HL-60 (cell line): ENCODE measurements at regions not wholly inside any gene's neighbourhood (a gene's known extent, or its start where the extent isn't known, plus 50 kb on each side); places are given as distances from the start of the nearest gene placed in this dataset.

Experiments used
- DNase-seq, 2 experiments: peaks; one replicate each; pipeline ENCODE4 v3.0.0-alpha.2; 2010 to 2020; ENCODE audit warnings: low read depth in 1 of 2, low spot score in 1 of 2
- H3K27ac ChIP-seq: fragments of 250-450 bp; sonication (Bioruptor Pico); replicated peaks from 2 replicates; pipeline ENCODE4 v1.5.1; 2020; ENCODE audit warnings: mild to moderate bottlenecking, moderate library complexity
- H3K27me3 ChIP-seq: fragments of 250-450 bp; sonication (Bioruptor Pico); 2 replicates; pipeline ENCODE4 v1.5.1; 2021; ENCODE audit warnings: mild to moderate bottlenecking, moderate library complexity; ENCODE audit not compliant: insufficient read depth, poor library complexity, severe bottlenecking
- H3K4me3 ChIP-seq: replicated peaks from 2 replicates; pipeline ENCODE4 v1.5.1; 2011; ENCODE audit warnings: mild to moderate bottlenecking, control low read depth, low read length; ENCODE audit not compliant: insufficient read depth
- GABPA ChIP-seq: IDR thresholded peaks from 2 replicates; pipeline ENCODE4 v1.6.1; 2012; ENCODE audit warnings: low read depth
- POLR2AphosphoS5 ChIP-seq: IDR thresholded peaks from 2 replicates; pipeline ENCODE4 v1.6.1; 2012; ENCODE audit warnings: low read depth
- REST ChIP-seq: IDR thresholded peaks from 2 replicates; pipeline ENCODE4 v1.6.1; 2012; ENCODE audit warnings: low read depth; ENCODE audit not compliant: insufficient replicate concordance
- SPI1 ChIP-seq: IDR thresholded peaks from 2 replicates; pipeline ENCODE4 v1.6.1; 2012; ENCODE audit warnings: low read depth, mild to moderate bottlenecking, borderline replicate concordance
- TF ChIP-seq, protein P1 (sequence below): IDR thresholded peaks from one replicate; pipeline ENCODE4 v1.5.1; 2011; ENCODE audit warnings: low read length, control low read depth, inconsistent platforms; ENCODE audit not compliant: insufficient read depth

DNA sequence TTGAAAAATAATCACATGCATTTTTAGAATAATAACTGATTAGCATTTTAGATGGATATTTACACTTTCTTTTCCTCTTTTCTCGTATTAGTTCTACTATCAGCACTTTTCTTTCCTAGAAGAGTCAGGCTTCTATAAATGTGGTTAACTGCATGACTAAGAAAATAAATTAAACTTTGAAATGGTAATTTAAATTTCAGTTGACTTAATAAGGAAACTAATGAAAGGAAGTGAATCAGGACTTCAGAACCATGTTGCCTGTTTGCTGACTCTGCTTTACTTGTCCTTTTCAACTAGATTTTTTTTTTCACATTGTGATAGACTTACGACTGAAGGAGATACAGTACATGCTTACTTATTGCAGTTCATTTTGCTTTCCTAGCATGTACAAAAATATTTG is 1258.2 kb upstream of the EYS start:
- Histone ChIP-seq H3K27ac (no peak overlapping the region), H3K27me3 (no peaks in the 10 kb centered on the region), H3K4me3 (no peak overlapping the region)
- no peak for DNase-seq
- TF ChIP-seq, protein P1, sequence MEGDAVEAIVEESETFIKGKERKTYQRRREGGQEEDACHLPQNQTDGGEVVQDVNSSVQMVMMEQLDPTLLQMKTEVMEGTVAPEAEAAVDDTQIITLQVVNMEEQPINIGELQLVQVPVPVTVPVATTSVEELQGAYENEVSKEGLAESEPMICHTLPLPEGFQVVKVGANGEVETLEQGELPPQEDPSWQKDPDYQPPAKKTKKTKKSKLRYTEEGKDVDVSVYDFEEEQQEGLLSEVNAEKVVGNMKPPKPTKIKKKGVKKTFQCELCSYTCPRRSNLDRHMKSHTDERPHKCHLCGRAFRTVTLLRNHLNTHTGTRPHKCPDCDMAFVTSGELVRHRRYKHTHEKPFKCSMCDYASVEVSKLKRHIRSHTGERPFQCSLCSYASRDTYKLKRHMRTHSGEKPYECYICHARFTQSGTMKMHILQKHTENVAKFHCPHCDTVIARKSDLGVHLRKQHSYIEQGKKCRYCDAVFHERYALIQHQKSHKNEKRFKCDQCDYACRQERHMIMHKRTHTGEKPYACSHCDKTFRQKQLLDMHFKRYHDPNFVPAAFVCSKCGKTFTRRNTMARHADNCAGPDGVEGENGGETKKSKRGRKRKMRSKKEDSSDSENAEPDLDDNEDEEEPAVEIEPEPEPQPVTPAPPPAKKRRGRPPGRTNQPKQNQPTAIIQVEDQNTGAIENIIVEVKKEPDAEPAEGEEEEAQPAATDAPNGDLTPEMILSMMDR: no peak
- TF ChIP-seq POLR2AphosphoS5 (no peak), GABPA (no peak), SPI1 (no peak), REST (no peak)

DNA sequence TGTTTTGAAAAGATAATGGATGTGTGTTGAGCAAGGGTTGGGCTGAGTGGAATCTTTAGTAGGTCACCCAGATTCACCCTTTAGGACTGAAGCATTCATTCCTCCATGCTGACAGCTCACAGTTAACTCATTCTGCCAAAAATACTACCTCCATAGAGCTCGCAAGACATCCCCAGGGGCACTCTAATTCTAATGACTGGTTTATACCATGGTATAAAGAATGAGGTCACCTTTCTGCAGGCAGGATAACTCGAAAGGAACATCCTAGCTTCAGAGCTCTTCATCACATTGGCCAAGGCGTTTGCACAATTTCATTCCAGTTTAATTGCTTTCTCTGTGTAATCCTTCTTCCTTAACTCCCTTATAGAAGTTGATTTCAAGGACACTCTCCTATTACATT is 1257.2 kb upstream of the EYS start:
- DNase-seq: no peak
- Histone ChIP-seq H3K27ac (no peak overlapping the region), H3K4me3 (no peak overlapping the region), H3K27me3 (no peaks in the 10 kb centered on the region)
- TF ChIP-seq POLR2AphosphoS5: no peak
- TF ChIP-seq, protein P1: no peak
- no peak for TF ChIP-seq GABPA
- no peak for TF ChIP-seq REST

- H3K4me3 ChIP-seq: no peak overlapping the region
- no peak for DNase-seq
- H3K27me3 ChIP-seq: no peaks in the 10 kb centered on the region
- no peak overlapping the region for H3K27ac ChIP-seq
- TF ChIP-seq SPI1 (no peak), POLR2AphosphoS5 (no peak), GABPA (no peak), REST (no peak)
- TF ChIP-seq, protein P1: no peak
Observed at GRCh38 chr6:66962082-66962481, 1255.1 kb upstream of the EYS start.
